Stimulated activated CD4-positive, alpha-beta T cell treated with anti-CD3 and anti-CD28 coated beads, Interleukin-4, amount 100 ng/mL, for 4 hours (primary cell): ENCODE measurements at regions not wholly inside any gene's neighbourhood (a gene's known extent, or its start where the extent isn't known, plus 50 kb on each side); places are given as distances from the start of the nearest gene placed in this dataset.
"Not testable (repeated sequence)": the region's sequence is repeated elsewhere in the genome, so short reads cannot be mapped to it uniquely, and the experiment has no call there.

Experiments
- DNase-seq, 2 experiments: peaks; one replicate each; pipeline ENCODE4 v3.0.0-alpha.2; 2020

DNA sequence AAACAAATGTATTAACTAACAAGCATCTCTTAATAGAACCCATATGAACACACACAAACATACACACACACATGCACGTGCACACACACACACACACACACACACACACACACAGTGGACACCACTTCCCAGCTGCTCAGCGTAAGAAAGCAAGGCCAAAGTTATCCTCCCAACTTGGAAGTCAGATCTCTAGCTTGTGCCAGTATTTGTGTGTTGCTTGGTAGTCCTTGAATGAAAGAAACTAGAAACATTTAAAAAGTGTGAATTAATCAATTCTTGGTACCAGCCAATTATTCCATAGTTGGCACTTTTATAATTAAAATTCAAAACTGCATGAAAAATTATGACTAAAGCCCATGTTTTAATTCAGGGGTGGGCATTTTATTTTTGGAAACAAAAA lies 178.1 kb downstream of the TMEM161B start:
- no peak for DNase-seq

DNA sequence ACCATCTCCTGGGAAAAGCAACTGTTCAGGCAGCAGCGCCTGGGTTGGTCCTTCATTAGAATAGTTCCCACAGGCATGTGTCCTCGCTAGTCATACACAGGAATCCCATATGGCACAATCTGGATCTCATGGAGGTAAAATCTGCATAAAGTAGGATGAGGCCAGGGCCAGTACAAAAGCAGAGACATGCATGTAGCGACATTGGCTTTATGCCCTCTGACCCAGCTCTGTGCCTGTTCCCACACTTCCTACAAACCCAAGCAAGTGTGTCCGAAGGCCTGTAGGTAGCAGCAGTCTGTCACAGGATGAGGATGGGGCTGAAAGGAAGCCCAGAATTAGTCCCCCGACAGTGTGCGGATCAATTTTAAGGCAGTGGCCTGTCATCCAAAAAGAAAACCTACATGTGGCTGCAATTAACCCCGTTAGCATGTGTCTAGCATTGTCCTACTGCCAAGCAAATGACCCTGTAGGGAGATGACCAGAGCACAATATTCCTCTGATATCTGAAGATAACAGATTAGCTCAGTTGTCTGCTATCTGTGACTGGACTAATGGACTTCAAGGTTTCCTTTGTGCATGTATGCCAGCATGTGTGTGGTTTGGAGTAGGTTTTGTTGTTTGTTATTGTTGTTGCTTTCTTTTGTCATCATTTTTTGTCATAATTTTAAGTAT lies 178.8 kb downstream of the TMEM161B start:
- DNase-seq, result no peak

DNA sequence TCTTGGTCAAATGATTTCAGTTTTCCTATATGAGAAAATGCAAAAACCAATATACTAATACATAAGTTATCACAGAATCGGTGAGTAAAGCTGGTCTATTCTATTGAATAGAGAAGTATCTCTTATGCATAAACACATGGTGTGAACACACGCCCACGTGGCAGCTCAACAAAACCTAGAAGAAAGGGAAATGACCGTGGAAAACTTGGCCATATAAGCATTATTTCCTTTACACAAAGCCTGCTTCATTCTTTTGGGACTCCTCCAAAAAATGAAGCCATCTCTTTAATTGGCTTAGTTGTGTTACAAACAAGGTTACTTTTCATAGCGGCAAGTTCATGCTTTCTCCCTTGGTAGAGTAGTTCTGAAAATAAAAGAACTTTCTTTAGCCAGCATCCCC lies 183.2 kb downstream of the TMEM161B start:
- DNase-seq, result no peak

DNA sequence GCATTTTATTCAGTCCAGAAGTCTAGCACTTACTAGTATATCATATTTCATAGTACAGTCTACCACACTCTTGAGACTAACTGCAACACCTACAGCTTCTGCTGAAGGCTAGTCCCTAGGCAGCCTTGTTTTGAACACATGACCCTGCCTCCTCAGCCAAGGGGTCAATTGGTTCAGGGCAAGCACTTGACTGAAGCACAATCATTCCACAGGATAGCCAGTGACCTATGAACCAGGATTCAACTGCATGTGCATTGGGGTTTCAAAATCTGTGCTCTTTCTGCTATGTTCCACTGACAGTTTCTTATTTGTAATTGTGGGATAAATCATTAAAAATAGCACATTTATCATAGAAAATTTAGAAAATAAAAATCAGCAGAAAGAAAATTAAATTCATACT lies 186.8 kb downstream of the TMEM161B start:
- no peak for DNase-seq

DNA sequence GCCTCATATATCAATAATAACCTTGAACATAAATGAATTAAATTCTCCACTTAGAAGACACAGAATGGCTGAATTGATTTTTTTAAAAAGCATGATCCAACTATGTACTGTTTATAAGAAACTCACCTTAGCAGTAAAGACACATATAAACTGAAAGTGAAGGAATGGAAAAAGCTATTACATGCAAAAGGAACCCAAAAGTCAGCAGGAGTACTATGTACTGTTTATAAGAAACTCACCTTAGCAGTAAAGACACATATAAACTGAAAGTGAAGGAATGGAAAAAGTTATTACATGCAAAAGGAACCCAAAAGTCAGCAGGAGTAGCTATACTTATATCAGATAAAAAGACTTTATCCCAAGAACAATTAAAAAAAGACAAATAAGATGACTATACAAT lies 204.8 kb downstream of the TMEM161B start:
- no peak for DNase-seq

DNA sequence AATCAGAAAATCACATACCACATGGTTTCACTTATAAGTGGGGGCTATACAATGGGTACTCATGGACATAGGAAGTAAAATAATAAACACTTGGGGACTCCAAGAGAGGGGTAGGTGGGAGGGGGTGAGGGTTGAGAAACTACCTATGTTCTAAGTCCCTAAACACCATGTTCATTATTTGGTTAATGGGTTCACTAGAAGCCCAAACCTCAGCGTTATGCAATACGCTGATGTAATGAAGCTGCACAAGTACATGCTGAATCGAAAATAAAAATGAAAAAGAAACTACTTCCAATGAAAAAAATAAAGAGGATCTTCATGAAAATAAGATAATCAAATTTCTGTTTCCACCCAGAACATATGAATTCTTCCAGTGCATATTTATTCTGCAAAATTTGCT lies 208.5 kb downstream of the TMEM161B start:
- no peak for DNase-seq

DNA sequence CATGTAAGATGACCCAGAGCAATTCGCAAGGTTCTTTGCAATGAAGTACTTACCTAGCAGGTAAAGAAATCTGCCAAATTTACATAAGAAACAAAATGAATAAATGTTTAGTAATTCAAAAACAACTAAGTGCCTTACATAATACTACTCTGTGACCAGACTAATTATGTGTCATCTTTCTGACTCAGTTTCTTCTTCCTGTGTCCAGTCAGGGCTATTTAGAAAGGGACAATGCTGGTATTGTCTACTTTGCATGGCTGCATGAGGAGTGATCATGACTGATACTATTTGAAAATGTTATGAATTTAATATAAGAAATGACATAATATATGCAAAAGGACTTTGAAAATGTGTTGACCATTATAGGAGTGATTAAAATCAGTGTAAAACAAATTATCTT lies 210.0 kb downstream of the TMEM161B start:
- no peak for DNase-seq

DNA sequence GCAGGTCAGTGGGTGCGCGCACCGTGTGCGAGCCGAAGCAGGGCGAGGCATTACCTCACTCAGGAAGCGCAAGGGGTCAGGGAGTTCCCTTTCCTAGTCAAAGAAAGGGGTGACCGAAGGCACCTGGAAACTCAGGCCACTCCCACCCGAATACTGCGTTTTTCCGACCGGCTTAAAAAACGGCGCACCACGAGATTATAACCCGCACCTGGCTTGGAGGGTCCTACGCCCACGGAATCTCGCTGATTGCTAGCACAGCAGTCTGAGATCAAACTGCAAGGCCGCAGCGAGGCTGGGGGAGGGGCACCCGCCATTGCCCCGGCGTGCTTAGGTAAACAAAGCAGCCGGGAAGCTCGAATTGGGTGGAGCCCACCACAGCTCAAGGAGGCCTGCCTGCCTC lies 216.2 kb downstream of the TMEM161B start:
- DNase-seq, result not testable (repeated sequence)

DNA sequence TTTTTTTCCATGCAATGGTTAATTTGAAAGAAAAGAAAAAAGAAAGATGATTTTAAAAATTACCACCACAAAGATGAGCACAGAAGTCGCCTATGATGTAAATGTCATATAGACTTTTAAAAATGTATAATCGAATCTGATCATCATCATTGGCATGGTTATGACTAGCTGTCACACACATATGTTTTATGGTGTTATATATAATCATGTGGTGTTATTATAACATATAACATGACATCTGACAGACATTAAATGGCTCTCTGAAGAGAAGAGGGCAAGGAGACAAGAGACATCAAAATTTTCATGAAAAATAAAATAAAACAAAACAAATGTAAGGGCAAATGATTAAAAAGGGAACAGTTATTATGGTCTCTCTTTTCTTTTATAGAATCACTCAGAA lies 217.5 kb downstream of the TMEM161B start:
- no peak for DNase-seq

DNA sequence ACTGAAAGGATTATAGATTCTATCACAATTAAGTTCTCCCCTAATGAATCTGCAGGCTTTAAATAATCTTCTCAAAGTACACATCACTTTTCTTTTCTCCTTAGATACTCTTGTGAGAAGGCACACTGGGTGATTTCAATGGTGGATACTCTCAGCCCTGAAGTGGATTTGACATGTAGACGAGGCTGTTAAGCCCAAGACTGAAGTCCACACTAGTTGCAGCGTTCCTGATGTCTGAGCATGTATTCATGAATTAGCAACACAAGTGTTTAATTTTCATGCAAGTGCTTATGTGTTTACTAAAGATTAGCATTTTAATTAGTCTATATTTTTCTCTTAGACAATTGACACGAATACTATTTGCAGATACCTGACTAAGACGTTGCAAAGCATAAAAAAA lies 218.9 kb downstream of the TMEM161B start:
- no peak for DNase-seq

DNA sequence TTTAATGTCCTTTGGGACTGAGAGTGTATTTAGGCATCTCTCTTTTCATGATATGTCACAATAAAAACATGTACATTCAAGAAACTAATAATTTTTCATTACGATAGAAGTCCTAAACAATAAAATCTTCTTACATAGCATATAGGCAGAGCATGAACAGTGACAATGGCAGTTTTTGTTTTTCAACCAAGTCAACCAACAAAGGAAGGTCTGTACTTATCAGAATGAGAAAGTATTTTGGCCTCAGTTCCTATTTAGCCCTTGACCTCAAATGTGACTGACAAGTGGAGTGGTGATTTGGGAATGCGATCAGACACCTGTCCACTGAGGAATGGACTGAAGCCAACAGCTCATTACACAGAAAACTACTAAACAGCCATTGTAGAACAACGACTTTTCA lies 219.5 kb downstream of the TMEM161B start:
- DNase-seq, result no peak

DNA sequence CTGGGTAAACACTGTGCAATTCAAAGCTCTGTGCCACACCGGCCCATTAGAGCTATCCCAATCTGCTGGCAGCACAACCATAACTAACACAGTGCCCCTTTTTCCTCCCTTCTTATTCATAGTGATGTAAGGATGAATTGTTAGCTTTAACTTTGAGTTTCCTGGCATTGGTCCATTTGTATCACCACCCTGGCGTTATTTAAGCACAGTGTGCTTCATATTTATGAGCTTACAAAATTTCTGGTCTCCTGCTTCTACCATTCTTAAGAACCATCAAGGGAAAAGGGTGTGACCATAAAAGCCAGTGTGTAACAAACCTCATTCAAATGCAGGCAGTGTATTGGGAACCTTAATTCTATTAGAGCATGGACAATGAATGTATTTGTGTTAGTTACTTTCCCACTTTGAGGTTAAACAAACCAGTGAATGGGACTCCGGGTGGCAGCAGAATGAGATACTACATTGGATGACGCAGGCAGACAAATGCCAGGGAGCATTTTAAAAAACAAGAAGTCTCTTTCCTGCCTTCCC lies 222.6 kb downstream of the TMEM161B start:
- no peak for DNase-seq

DNA sequence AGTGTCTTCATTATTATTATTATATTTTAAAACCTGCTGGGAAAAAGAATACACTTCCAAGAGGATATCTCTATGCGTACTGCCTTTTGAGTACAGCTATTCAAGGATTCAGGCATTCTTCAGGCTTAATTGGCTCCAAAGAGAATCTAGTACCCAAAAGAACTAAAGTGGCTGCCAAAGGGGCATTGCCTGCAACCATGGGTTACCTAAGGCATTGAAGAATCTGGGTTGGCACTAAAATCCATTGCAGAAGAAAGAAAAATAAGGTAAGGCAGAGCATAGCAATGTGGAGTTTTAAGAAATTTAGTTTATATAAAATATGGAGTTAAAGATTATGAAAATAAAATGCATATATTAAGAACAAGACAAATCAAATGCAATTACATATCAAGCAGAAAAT lies 223.5 kb downstream of the TMEM161B start:
- no peak for DNase-seq

DNA sequence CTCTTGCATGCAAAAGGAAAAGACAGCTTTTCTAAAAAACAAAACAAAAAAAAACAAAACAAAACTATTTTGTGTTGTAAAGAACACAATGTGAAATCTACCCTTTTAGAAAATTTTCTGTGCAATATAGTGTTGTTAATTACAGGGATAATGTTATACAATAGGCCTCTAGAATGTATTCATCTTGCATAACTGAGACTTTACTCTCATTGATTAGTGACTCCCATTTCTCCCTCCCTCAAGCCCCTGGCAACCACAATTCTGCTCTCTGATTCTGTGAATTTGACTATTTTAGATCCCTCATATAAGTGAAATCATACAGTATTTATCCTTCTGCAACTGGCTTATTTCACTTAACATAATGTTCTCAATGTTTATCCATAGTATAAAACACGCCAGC lies 234.1 kb downstream of the TMEM161B start:
- DNase-seq, result no peak

DNA sequence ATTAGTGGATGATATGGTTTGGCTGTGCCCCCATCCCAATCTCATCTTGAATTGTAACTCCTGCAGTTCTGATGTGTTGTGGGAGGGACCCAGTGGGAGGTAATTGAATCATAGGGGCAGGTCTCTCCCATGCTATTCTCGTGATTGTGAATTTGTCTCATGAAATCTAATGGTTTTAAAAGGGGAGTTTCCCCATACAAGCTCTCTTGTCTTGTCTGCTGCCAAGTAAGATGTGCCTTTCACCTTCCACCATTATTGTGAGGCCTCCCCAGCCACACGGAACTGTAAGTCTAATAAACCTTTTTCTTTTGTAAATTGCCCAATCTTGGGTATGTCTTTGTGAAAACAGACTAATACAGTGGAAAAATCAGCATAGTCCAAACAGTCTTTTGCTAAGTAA lies 235.5 kb downstream of the TMEM161B start:
- no peak for DNase-seq

DNA sequence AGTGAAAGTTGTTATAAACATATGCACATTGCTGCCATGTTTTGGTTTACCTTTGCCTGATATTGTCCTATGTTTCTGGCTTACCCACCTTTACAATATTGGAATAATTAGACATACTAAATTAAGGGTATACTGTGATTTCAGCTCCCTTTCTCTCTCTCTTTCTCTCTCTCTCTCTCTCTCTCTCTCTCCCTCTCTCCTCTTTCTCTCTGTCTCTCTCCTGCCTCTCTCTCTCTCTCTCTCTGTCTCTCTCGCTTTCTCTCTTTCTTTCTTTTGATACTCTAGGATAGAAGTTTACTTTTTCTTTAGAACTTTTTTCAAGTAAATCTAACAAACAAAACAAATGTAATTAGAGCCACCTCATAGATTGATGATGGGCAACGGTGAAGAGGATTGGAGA lies 239.6 kb downstream of the TMEM161B start:
- DNase-seq, result no peak

DNA sequence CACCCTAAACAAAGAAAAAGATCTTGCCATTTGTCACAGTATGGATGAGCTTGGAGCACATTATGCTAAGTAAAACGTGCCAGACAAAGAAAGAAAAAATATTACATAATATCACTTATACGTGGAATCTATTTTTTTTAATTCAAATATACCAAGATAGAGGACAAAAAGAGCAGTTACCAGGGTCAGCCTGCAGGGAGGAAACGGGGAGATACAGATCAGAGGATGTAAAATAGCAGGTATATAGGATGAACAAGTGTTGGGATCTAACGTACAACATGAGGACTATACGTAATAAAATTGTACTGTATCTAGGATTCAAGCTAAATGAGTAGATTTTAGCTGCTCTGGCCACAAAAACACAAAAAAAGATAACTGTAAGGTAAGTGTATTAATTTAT lies 247.5 kb downstream of the TMEM161B start:
- no peak for DNase-seq

DNA sequence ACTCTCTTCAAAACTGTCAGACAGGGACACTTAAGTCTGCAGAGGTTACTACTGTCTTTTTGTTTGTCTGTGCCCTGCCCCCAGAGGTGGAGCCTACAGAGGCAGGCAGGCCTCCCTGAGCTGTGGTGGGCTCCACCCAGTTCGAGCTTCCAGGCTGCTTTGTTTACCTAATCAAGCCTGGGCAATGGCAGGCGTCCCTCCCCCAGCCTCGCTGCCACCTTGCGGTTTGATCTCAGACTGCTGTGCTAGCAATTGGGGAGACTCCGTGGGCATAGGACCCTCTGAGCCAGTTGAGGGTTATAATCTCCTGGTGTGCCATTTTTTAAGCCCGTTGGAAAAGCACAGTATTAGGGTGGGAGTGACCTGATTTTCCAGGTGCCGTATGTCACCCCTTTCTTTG lies 253.7 kb downstream of the TMEM161B start:
- not testable (repeated sequence) for DNase-seq

DNA sequence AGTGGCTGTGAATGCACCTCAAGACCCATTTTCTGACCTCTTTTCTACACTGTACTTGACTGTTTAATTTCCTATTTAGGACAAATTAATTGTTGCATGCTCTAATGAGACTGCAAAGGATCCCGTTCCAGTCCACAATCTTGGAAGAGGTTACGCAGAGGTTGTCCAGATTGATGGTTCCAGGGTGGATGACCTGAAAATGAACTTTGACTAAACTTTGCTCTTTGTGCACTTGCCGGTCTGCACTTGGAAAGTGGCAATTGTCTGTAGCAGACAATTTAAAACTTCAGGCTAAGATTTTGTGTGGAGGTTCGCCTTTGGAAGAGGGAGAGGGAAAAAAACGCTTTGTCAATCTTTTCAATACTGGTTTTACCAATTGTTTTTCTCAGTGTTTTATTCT lies 267.8 kb downstream of the TMEM161B start:
- DNase-seq, result no peak

DNA sequence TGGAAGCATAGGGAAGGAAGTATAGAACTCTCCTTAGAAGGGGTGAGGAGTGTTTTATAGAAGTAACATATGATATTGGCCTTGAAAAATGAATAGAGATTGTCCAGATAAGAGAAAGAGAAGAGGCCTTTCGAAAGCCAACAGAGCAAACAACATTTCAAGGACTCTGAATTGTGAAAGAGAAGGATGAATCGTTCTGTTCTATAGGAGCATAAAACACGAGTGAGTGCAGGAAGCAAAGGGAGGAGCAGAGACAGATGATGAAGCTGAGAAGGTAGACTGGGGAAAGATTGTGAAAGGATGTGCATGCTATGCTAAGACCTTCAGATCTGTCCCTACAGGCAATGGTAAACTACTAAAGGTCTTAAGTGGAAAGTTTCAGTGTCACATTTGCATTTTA lies 271.0 kb downstream of the TMEM161B start:
- no peak for DNase-seq

DNA sequence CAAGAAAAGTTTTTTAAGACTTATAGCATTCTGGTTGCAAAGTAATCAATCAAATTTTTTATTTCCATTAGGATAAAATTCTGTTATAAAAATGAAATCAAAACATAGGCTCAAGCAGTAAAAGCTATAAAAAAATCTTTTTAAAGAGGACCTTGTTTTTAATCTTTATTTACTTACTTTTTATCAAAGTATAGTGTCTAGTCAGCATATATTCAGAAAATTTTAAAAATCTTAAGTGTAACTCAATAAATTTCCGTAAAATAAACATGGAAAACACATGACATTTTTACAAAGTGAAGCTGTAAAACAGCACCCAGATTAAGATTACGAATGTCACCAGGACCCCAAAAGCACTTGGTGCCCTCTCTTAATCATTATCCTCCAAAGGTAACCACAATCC lies 302.4 kb downstream of the TMEM161B start:
- no peak for DNase-seq

DNA sequence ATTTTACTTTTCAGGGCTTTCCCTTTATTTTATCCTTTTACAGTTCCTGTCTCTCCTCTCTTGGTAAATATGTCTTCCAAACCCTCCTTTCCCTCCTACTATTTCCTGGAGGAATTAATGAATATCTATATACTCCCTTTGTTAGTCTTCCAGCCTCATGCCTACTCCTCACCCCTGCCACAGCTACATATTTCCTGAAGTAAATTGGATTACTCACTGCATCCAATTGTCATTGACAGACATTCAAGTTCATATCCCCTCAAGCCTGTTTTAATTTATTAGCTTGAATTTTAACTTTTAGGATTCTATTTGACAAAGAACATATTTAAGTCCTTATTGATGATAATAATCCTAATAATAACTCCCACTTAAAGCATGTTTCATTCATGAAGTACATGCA lies 314.5 kb downstream of the TMEM161B start:
- no peak for DNase-seq

DNA sequence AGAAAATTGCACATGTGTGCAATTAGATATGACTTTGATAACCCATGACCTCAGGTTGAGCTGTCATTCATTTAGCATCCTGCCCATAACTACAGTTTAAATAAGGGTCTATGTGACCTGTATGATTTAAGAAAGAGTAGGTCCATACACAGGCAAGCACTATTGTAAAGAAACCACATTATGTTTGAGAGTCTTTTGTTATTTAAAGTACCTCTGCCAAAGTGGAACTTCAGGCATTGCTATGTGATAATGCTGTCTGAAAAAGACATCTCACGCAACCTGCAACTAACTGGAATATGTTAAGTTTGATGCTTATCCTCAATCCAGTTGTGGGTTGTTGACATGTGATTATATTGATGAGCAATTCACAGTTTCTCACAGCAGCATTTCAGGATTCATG lies 317.0 kb downstream of the TMEM161B start:
- no peak for DNase-seq

DNA sequence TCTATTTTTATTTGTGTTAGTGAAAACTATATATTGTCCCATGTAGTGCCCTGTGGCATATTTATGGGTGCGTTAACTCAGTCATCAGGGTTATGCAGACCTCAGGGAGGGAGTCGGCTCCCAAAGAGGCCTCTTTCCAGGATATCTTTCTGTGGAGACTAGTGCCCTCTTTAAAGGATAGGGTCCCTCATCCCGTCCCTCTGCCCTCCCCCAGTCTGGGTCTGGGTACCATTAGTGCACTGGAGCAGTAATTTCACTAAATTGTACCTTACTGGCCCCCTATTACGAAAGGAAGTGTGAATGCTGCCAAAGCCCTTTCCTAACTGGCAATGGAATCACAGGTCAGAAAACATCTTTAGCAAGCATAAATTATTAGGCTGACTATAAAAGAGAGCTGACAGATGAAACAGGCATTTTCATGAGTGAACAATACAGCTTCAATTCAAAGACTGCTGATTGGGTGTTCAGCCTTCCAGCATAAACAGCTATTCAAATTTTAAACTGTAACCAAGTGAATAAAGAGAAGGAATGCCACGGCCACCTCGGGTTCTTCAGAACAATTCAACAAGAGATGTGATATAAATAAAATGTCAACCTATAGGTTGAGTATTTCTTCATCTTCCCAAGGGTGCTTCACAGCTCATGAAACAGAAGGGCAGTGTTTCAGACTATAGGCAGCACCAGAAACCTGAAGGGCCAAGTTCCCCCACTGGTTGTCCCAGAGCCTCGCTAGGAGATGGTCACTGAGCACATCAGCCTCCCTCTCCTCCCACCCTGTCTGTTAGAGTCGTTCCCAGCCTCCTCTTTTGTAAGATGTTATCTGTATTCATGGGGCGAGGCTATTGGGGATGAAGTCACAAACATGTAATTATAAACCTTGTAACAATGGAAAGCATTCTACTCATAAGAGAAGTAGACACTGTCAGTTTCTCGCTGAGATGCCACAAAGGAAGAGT lies 318.7 kb downstream of the TMEM161B start:
- no peak for DNase-seq
